NOMO-1 treated with DMSO at 0.1 percent for 48 hours (cell line): ENCODE measurements at regions not wholly inside any gene's neighbourhood (a gene's known extent, or its start where the extent isn't known, plus 50 kb on each side); places are given as distances from the start of the nearest gene placed in this dataset.
"Not testable (repeated sequence)": the region's sequence is repeated elsewhere in the genome, so short reads cannot be mapped to it uniquely, and the experiment has no call there.

Experiments
- DNase-seq: peaks from one replicate; lab custom pipeline; 2025; ENCODE audit not compliant: unreplicated experiment; lab: John Stamatoyannopoulos, UW

GRCh38 chr6:154596701-154597100 lies 86.2 kb upstream of the CNKSR3 start:
- no peak for DNase-seq

- DNase-seq = no peak
Observed at GRCh38 chr6:154598399-154598798, 87.9 kb upstream of the CNKSR3 start.

- DNase-seq = no peak
Observed at GRCh38 chr6:154602296-154602695, 91.8 kb upstream of the CNKSR3 start.

- no peak for DNase-seq
Observed at GRCh38 chr6:154602708-154603107, 92.2 kb upstream of the CNKSR3 start.

DNA sequence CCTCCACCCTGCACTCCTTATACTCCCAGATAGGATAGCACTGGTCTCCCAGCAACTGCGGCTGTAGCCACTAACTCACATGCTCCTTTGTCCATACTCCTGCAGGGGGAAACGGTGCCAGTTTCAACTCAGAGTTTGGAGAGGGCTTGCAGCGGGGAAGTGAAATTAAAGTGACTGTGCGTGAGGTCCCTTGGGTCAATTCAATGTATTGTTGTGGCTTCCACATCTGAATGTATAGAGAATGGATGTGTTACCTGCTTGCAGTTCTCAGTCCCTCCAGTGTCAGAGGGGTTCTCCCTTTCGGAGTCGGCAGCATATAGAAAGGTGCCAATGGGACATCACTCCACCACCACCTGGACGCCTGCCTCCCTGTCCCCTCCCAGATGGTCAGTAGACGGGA lies 93.6 kb upstream of the CNKSR3 start:
- DNase-seq = peak; percentile 30

DNA sequence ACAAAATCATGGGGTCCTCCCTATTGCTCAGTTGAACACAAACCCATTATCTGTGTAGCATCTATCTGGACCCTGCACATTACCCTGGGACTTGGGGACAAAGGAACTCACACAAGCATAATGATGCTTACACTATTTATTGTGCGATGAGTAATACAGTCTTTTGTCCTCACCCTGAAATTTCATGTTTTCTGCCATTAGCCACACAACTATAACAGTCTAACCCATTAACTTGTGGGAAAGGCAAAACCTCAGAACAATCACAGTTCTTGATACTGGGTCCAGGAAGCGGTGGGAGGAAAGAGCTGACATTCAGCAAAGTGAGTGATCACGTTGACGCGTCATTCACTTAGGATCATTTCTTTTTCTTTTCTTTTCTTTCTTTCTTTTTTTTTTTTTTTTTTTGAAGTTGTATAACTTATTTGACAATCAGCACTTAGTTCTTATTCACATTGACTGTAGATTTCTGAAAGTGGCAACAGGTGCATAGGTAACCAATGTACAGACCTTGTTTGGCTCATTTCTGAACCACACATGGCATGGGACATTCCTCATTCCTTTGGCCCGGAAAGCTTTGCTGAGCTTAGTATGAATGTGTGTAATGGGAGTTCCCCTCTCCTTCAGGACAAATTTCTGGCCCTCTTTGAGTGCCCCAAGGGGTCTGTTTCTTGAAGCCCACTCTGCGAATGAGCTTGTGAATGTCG lies 94.8 kb upstream of the CNKSR3 start:
- no peak for DNase-seq

GRCh38 chr6:154605882-154606370 lies 95.4 kb upstream of the CNKSR3 start:
- no peak for DNase-seq

DNA sequence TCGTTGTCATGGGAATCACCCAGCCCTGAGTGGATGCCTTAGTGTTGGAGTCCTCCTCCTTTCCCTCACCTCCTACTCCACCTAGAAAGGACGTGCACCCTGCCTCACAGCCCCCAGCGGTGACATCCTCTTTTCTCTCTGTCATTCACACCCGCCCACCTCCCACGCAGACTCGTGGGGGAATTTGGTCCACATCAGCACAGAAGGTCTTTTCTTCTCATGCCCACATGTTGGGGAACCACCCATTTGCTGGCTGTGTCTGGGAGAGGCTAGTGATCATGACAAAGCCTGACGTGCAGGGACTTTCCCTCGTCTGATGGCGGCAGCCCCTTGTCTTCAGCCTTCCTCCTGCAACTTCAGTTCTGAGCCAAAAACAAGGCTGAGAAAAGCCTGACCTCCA lies 96.0 kb upstream of the CNKSR3 start:
- DNase-seq = no peak

- DNase-seq = no peak
Observed at GRCh38 chr6:154606860-154607259, 96.4 kb upstream of the CNKSR3 start.

DNA sequence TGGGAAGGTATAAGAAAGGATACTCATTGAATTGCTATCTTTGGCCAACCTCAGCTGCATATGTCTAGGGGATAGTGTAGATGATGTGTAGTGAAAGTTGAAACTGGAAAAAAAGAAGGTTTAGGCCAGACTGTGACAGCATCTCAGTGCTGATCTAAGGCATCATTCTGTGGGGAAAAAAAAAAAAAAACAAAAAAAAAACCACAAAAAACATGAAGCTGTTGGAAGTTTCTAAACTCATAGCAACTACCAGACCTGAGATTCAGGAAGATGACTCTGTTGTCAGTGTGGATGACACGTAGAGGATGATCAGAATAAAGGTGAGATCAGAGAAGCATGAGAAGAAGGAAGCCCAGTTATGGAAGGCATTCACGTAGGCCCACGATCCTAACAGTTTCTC lies 100.8 kb upstream of the CNKSR3 start:
- no peak for DNase-seq

DNA sequence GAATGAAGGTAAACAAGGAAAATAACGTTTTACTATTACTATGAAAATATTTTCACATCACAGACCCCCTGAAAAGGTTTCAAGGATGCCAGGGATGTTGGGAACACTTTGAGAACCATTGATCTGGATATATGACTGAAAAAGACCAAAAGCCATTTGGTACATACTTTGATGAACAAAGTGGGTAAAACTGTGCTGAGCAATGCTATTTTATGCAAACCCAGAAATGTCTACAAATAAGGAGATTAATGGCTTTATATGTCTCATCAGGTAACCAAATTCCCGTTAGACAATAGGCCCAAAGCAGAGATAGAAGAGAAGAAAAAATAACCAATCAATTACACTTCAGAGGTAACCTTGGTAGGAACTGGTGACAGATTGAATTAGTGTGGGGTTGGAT lies 101.4 kb upstream of the CNKSR3 start:
- DNase-seq = no peak

DNA sequence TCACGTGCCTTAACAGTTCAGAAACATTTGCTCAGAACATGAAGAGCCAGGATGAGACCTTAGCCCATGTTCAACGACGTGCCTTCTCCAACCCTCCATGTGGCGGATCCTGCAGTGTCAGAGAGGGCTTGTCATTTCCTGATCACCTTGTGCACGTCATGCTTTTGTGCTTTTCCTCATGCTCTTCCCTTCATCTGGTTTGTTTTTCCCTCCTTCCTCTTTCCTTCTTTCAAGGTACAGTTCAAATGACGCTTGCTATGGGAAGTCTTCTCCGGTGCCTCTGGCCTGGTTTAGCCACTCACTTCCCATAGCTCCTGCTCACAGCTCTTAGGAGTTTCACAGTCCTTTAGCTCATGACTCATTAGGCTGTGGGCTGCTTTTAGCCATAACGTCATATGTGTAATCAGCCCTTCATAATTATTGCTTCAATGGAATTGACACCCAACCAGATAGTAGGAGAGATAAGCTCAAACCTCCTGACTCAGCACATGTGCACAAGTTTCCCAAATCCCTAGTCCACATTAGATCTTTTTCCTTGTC lies 102.7 kb upstream of the CNKSR3 start:
- DNase-seq = no peak

- no peak for DNase-seq
Observed at GRCh38 chr6:154614101-154614500, 103.6 kb upstream of the CNKSR3 start.

DNA sequence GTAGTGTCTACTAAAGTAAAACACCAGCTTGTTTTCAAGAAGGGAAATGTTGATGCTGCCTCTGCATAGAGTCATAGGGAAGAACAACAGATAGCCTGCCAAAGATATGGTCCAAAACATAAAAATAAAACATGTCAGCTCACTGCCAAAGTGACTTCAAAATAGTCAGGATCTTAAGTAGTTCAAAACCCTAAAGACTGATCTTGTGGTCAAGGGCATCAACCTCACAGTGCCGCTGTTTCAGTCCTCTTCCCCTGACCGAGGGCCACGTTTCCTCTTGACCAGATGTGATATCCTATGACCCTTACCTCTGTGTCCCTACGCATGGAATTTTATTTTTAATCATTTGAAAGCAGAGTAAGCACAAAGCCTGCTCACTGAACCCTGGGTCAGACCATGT lies 104.2 kb upstream of the CNKSR3 start:
- no peak for DNase-seq

- DNase-seq = peak; percentile 62
Observed at GRCh38 chr6:154615483-154616025, 105.1 kb upstream of the CNKSR3 start.

DNA sequence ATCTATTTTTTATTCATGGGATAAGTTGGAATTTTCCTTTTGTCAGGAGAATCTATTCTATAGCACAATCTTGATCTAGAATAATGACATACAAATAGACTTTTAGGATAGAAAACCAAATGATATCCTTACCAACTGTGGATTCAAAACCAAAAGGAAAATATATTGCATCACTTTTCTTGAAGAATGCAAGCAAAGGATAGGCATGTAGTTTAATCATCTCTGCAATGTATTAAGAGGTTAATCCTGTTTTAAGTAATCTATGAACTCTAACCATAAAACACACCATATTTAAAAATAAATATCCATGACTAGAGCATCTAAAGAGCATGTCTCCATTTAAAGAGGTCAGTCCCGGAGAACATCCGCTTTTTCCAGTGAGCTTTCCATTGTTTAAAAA lies 106.7 kb upstream of the CNKSR3 start:
- DNase-seq = no peak

GRCh38 chr6:154619146-154619545 lies 108.7 kb upstream of the CNKSR3 start:
- DNase-seq = no peak

DNA sequence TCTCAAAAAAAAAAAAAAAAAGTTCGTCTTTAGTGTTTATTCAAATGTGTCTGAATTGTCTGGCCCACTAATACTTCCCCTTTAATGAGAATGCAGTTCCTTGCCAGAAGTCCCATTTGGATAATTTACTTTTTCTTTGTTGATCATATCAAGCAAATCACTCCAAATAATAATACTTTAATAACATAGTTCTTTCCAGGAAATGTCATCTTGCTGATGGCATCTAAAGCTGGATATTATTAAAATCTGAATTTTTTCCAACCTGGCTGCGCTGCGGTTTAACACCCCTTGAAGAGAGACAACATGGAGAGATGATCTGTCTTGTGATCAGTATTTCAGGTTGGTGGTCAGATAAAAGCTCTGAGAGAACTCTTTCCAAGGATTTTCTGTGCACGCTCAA lies 111.2 kb upstream of the CNKSR3 start:
- no peak for DNase-seq

- no peak for DNase-seq
Observed at GRCh38 chr6:154622618-154623336, 110.4 kb upstream of the SCAF8 start.

- DNase-seq = no peak
Observed at GRCh38 chr6:154623391-154623790, 109.8 kb upstream of the SCAF8 start.

DNA sequence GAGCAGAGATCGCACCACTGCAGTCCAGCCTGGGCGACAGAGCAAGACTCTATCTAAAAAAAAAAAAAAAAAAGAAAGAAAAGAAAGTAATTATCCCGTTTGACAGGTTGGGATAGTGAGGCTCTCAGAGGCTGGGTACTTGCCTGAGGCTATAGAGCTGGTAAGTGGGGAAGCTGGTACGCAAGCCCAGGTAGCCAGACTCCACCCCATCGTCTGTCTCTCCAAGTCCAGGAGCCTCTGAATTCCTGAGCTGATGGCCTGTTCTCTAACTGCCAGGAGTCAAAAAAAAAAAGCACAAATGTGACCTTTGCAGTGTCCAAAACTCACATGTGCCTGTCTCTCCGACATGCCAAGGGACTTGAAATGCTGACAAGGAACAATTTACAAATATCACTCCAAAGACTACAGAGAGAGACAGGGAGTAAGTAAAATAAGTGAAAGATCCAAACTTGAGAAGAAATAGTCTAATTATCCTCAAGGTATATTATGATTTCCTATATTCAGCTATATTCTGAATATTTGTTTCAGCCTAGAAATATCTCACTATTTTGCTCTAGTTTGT lies 109.1 kb upstream of the SCAF8 start:
- no peak for DNase-seq

DNA sequence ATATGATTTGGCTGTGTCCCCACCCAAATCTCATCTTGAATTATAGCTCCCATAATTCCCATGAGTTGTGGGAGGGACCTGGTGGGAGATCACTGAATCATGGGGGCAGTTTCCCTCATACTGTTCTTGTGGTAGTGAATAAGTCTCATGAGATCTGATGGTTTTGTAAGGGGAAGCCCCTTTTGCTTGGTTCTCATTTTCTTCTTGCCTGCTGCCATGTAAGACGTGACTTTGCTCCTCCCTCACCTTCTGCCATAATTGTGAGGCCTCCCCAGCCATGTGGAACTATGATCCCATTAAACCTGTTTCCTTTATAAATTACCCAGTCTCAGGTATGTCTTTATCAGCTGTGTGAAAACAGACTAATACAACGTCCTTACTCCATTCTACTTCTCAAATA lies 108.5 kb upstream of the SCAF8 start:
- not testable (repeated sequence) for DNase-seq
